ENCODE measurements at regions not wholly inside any gene's neighbourhood (a gene's known extent, or its start where the extent isn't known, plus 50 kb on each side); places are given as distances from the start of the nearest gene placed in this dataset.

GRCh38 chr4:29390921-29391320 lies 1329.2 kb upstream of the PCDH7 start:
- no peak for TF ChIP-seq CTCF (IDR thresholded peaks at IDR 0.05; ENCODE audit: borderline replicate concordance, insufficient read depth, low read depth, low read length)
- H3K4me3 ChIP-seq (ENCODE audit: low read depth, low read length) = no peak overlapping the region

GRCh38 chr4:29405116-29405515 lies 1315.1 kb upstream of the PCDH7 start:
- TF ChIP-seq CTCF (IDR thresholded peaks at IDR 0.05; ENCODE audit: borderline replicate concordance, insufficient read depth, low read depth, low read length) = no peak
- no peak overlapping the region for H3K4me3 ChIP-seq (ENCODE audit: low read depth, low read length)

GRCh38 chr4:29415771-29416170 lies 1304.4 kb upstream of the PCDH7 start:
- TF ChIP-seq CTCF (IDR thresholded peaks at IDR 0.05; ENCODE audit: borderline replicate concordance, insufficient read depth, low read depth, low read length) = no peak
- no peak overlapping the region for H3K4me3 ChIP-seq (ENCODE audit: low read depth, low read length)

- H3K4me3 ChIP-seq (ENCODE audit: low read depth, low read length) = no peak overlapping the region
- no peak for TF ChIP-seq CTCF (IDR thresholded peaks at IDR 0.05; ENCODE audit: borderline replicate concordance, insufficient read depth, low read depth, low read length)
Measured at GRCh38 chr4:29423836-29424721, 1296.1 kb upstream of the PCDH7 start.

- no peak for TF ChIP-seq CTCF (IDR thresholded peaks at IDR 0.05; ENCODE audit: borderline replicate concordance, insufficient read depth, low read depth, low read length)
- H3K4me3 ChIP-seq (ENCODE audit: low read depth, low read length) = no peak overlapping the region
Measured at GRCh38 chr4:29453303-29453820, 1266.8 kb upstream of the PCDH7 start.

- TF ChIP-seq CTCF (IDR thresholded peaks at IDR 0.05; ENCODE audit: borderline replicate concordance, insufficient read depth, low read depth, low read length) = no peak
- H3K4me3 ChIP-seq (ENCODE audit: low read depth, low read length) = no peak overlapping the region
Measured at GRCh38 chr4:29459926-29460325, 1260.2 kb upstream of the PCDH7 start.
